GM06990 (cell line): ENCODE measurements at regions not wholly inside any gene's neighbourhood (a gene's known extent, or its start where the extent isn't known, plus 50 kb on each side); places are given as distances from the start of the nearest gene placed in this dataset.

ENCODE experiments used
- DNase-seq: peaks from one replicate; pipeline ENCODE4 v3.0.0-alpha.2; 2011; ENCODE audit not compliant: insufficient read length; ENCODE audit errors: extremely low read depth
- H3K27me3 ChIP-seq: replicated peaks from 2 replicates; pipeline ENCODE4 v1.6.0; 2011; ENCODE audit warnings: low read length; ENCODE audit not compliant: control insufficient read depth, insufficient read depth
- H3K36me3 ChIP-seq: 2 replicates; pipeline ENCODE4 v1.5.1; 2011; ENCODE audit warnings: low read length; ENCODE audit not compliant: control insufficient read depth, insufficient read depth
- H3K4me3 ChIP-seq: replicated peaks from 2 replicates; pipeline ENCODE4 v1.5.1; 2011; ENCODE audit warnings: low read depth, mild to moderate bottlenecking, control low read depth, low read length
- CTCF ChIP-seq: IDR thresholded peaks from 2 replicates; pipeline ENCODE4 v1.5.1; 2011; ENCODE audit warnings: low read length, control low read depth, mild to moderate bottlenecking, inconsistent platforms; ENCODE audit not compliant: insufficient read depth, poor library complexity, severe bottlenecking

GRCh38 chr3:25035526-25035925, 392.5 kb upstream of the RARB start:
- no peak for TF ChIP-seq CTCF
- DNase-seq = no peak

GRCh38 chr3:25036633-25037032, 391.4 kb upstream of the RARB start:
- no peak for DNase-seq
- Histone ChIP-seq H3K36me3 (no peaks in the 10 kb centered on the region), H3K4me3 (no peak overlapping the region), H3K27me3 (no peaks in the 10 kb centered on the region)
- TF ChIP-seq CTCF = no peak

More at GRCh38 chr3:25035526-25035925, 392.5 kb upstream of the RARB start:
- H3K4me3 ChIP-seq = no peak overlapping the region
- H3K27me3 ChIP-seq = no peaks in the 10 kb centered on the region
- H3K36me3 ChIP-seq = no peaks in the 10 kb centered on the region

DNA sequence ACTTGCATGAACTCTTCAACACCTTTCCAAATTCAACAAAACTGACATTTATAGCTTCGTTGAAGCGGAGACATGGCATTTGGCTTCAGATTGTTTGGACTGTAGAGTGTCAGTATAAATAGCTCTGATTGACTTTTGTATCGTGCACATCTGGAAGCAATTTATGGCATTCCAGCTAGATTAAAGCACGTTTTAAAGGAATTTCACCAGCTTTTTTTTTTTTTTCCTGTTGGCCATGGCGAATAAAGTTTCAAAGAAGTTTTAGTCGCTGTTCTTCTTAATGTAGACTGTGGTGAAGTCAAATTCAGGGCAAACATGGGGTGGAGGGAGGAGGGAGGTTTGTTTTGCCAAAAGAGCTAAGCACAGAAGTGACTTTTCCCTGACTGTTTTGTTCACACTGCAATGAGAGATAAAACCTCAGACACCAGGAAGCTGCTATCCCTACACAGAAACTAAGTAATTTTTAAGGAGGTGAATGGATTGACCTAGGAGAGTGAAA, 391.0 kb upstream of the RARB start:
- no peak for TF ChIP-seq CTCF
- no peak for DNase-seq
- Histone ChIP-seq H3K27me3 (no peaks in the 10 kb centered on the region), H3K36me3 (no peaks in the 10 kb centered on the region), H3K4me3 (no peak overlapping the region)

- no peak for TF ChIP-seq CTCF
- Histone ChIP-seq H3K4me3 (no peak overlapping the region), H3K27me3 (no peaks in the 10 kb centered on the region), H3K36me3 (no peaks in the 10 kb centered on the region)
- no peak for DNase-seq
Observed at GRCh38 chr3:25038271-25038670, 389.8 kb upstream of the RARB start.

DNA sequence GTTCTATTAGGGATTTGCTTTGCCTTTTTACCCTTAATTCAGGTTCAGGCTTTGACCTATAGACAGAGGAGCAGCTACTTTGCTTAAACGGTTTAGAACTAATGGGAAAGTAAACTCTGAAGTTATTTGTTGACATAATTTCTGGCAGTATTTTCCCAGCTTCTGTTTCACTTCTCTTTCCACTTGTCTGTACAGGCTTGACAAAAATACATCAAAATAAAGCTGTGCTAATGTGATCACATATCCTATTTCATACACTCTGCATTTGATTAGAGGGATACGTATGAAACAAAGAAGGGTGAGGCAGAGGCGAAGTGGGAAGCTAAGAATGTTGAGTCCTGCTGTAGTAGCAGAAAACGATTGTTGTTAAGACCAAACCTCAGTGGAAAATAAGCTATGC, 389.1 kb upstream of the RARB start:
- H3K4me3 ChIP-seq = no peak overlapping the region
- DNase-seq = no peak
- no peak for TF ChIP-seq CTCF
- H3K36me3 ChIP-seq = no peaks in the 10 kb centered on the region
- no peaks in the 10 kb centered on the region for H3K27me3 ChIP-seq

DNA sequence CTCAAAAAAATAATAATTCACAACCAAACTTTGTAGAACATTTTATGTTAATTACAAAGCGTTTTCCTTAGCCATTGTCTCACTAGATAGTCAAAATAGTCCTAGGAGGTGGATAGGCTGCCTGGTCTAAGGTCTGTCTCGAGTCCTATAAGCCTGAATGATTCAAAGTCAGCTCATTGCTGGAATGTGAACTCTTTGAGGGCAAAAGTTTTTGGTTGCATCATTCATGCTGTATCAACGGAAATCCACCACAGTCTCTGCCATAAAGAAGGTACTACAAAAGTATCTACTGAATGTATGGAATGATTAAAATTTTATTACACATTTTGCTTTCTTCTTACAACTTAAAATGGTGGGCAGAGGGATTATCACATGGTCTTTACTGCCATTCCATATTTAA, 387.3 kb upstream of the RARB start:
- TF ChIP-seq CTCF = no peak
- Histone ChIP-seq H3K4me3 (no peak overlapping the region), H3K36me3 (no peaks in the 10 kb centered on the region), H3K27me3 (no peaks in the 10 kb centered on the region)
- no peak for DNase-seq
